Panc1 (cell line): ENCODE measurements at regions not wholly inside any gene's neighbourhood (a gene's known extent, or its start where the extent isn't known, plus 50 kb on each side); places are given as distances from the start of the nearest gene placed in this dataset.

Experiments used
- ATAC-seq: fragments of 200-7000 bp; cut with Tn5 transposase; 2 replicates; pipeline ENCODE4 v1.9.1; 2020; ENCODE audit warnings: mild to moderate bottlenecking, moderate library complexity
- BruUV-seq: library from RNA; stranded (reverse); fragments of 400-500 nt; replicated peaks from 2 replicates; lab custom pipeline; 2021; lab: Mats Ljungman, UMichigan
- CTCF ChIA-PET: fragments of 300-600 bp; sonication (Branson Sonifier 250); formaldehyde crosslinking; loops from one replicate; lab custom pipeline; 2022; ENCODE audit warnings: antibody characterized with exemption; lab: Charles Lee
- POLR2A ChIA-PET: fragments of 300-600 bp; sonication (Branson Sonifier 250); formaldehyde crosslinking; loops from one replicate; lab custom pipeline; 2022; ENCODE audit warnings: antibody characterized with exemption; lab: Charles Lee
- DNase-seq: peaks from one replicate; pipeline ENCODE4 v3.0.0-alpha.2; 2010; ENCODE audit warnings: low read depth, low spot score
- H3K27ac ChIP-seq: 2 replicates; pipeline ENCODE4 v1.5.1; 2011; ENCODE audit warnings: mild to moderate bottlenecking, low read length, inconsistent platforms
- H3K27me3 ChIP-seq: fragments of 200-500 bp; sonication (Bioruptor generic); 2 replicates; pipeline ENCODE4 v1.6.0; 2014; ENCODE audit warnings: low read length, inconsistent platforms; ENCODE audit not compliant: control insufficient read depth, insufficient read depth
- H3K36me3 ChIP-seq: fragments of 200-500 bp; sonication (Bioruptor generic); 2 replicates; pipeline ENCODE4 v1.5.1; 2014; ENCODE audit warnings: inconsistent platforms, mild to moderate bottlenecking, low read length, moderate library complexity; ENCODE audit not compliant: control insufficient read depth, insufficient read depth
- H3K4me1 ChIP-seq: 2 replicates; pipeline ENCODE4 v1.5.1; 2011; ENCODE audit warnings: inconsistent platforms, mild to moderate bottlenecking, low read length, moderate library complexity; ENCODE audit not compliant: control insufficient read depth, insufficient read depth
- H3K4me3 ChIP-seq, 2 experiments: 2 replicates each; pipeline ENCODE4 v1.5.1; 2011 to 2012; ENCODE audit warnings: low read depth in 2 of 2, low read length in 2 of 2, mild to moderate bottlenecking in 2 of 2, inconsistent platforms in 1 of 2, moderate library complexity in 1 of 2
- H3K9me3 ChIP-seq: fragments of 200-500 bp; sonication (Bioruptor generic); 2 replicates; pipeline ENCODE4 v1.5.1; 2014; ENCODE audit warnings: low read depth, mild to moderate bottlenecking, inconsistent platforms, low read length, moderate library complexity; ENCODE audit not compliant: control insufficient read depth, insufficient read depth
- CTCF ChIP-seq: fragments of 450-650 bp; IDR thresholded peaks from 2 replicates; pipeline ENCODE4 v1.5.1; 2017; ENCODE audit warnings: mild to moderate bottlenecking
- POLR2AphosphoS5 ChIP-seq: IDR thresholded peaks from 2 replicates; pipeline ENCODE4 v1.6.1; 2012; ENCODE audit warnings: mild to moderate bottlenecking, low read depth, low read length, moderate library complexity
- SIN3A ChIP-seq: IDR thresholded peaks from 2 replicates; pipeline ENCODE4 v1.6.1; 2012; ENCODE audit warnings: low read depth, mild to moderate bottlenecking, low read length, moderate library complexity, borderline replicate concordance; ENCODE audit not compliant: insufficient read depth
- TCF7L2 ChIP-seq: IDR thresholded peaks from 2 replicates; pipeline ENCODE4 v1.6.1; 2011; ENCODE audit warnings: mild to moderate bottlenecking, low read depth, low read length, inconsistent platforms
- in situ Hi-C: cut with HindIII; loops from 2 replicates; pipeline ENCODE4 v1.10.0; 2016; ENCODE audit warnings: low sequenced_read_pairs, low pct_unique_long_range_greater_than_20kb
- intact Hi-C: fragments of 100-400 bp; cut with micrococcal nuclease; formaldehyde crosslinking; loops from one replicate; pipeline ENCODE4 v1.10.0; 2022; ENCODE audit not compliant: unreplicated experiment
- TF ChIP-seq, protein P1 (sequence below), 2 experiments: IDR thresholded peaks; 2 replicates each; pipeline ENCODE4 v1.6.1; 2011 to 2012; ENCODE audit warnings: low read depth in 2 of 2, control low read depth in 1 of 2, low read length in 1 of 2, mild to moderate bottlenecking in 1 of 2, moderate library complexity in 1 of 2; ENCODE audit not compliant: insufficient read depth in 1 of 2

DNA sequence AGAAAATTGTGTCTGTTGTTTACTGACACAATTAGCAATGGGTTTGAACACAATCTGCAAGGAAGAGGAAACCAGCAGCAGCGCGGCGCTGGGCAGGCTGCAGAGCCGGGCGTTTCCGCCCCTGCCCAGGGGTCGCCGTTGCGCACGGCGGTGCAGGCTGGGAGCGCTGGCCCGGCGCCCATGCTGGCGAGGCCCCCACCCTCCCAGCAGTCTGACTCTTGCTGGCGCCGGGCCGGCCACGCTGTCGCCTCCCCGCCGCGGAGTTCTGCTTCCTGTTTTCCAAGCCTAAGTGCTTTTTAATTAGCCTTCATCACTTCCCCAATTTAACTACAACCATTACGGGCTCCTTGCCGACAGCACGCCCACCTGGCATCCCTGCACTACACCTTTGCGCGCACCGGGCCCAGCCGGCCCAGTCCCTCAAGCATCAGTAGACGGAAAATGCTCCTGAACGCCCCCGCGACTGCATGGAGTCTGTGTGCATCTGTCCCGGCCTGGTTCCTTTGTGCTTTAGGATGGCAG is 212.1 kb downstream of the GXYLT1 start:
- DNase-seq (no peak), ATAC-seq (peak; percentile 71)
- Histone ChIP-seq H3K4me1 (no peaks in the 10 kb centered on the region), H3K9me3 (no peaks in the 10 kb centered on the region), H3K27me3 (no peaks in the 10 kb centered on the region), H3K27ac (no peak overlapping the region), H3K36me3 (no peaks in the 10 kb centered on the region), H3K4me3 (peak overlapping the region; percentile 35 to 42)
- intact Hi-C loops (no loop called here), in situ Hi-C loops (no loop called here)
- TF ChIP-seq SIN3A, result no peak
- TF ChIP-seq, protein P1, sequence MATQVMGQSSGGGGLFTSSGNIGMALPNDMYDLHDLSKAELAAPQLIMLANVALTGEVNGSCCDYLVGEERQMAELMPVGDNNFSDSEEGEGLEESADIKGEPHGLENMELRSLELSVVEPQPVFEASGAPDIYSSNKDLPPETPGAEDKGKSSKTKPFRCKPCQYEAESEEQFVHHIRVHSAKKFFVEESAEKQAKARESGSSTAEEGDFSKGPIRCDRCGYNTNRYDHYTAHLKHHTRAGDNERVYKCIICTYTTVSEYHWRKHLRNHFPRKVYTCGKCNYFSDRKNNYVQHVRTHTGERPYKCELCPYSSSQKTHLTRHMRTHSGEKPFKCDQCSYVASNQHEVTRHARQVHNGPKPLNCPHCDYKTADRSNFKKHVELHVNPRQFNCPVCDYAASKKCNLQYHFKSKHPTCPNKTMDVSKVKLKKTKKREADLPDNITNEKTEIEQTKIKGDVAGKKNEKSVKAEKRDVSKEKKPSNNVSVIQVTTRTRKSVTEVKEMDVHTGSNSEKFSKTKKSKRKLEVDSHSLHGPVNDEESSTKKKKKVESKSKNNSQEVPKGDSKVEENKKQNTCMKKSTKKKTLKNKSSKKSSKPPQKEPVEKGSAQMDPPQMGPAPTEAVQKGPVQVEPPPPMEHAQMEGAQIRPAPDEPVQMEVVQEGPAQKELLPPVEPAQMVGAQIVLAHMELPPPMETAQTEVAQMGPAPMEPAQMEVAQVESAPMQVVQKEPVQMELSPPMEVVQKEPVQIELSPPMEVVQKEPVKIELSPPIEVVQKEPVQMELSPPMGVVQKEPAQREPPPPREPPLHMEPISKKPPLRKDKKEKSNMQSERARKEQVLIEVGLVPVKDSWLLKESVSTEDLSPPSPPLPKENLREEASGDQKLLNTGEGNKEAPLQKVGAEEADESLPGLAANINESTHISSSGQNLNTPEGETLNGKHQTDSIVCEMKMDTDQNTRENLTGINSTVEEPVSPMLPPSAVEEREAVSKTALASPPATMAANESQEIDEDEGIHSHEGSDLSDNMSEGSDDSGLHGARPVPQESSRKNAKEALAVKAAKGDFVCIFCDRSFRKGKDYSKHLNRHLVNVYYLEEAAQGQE (IDR thresholded peaks at IDR 0.05; ENCODE audit: insufficient read depth in 1 of 2, low read depth in 2 of 2, low read length in 1 of 2), result no peak
- no peak for TF ChIP-seq CTCF
- no peak for TF ChIP-seq TCF7L2
- no peak for TF ChIP-seq POLR2AphosphoS5
- CTCF ChIA-PET, result interaction anchor here (0.7 kb wide), 1 partner anchor 285 kb away, joined by 4 read pairs; no protein-coding TSS in a partner anchor
- no TSS peak for BruUV-seq
- POLR2A ChIA-PET, result no interaction called here

DNA sequence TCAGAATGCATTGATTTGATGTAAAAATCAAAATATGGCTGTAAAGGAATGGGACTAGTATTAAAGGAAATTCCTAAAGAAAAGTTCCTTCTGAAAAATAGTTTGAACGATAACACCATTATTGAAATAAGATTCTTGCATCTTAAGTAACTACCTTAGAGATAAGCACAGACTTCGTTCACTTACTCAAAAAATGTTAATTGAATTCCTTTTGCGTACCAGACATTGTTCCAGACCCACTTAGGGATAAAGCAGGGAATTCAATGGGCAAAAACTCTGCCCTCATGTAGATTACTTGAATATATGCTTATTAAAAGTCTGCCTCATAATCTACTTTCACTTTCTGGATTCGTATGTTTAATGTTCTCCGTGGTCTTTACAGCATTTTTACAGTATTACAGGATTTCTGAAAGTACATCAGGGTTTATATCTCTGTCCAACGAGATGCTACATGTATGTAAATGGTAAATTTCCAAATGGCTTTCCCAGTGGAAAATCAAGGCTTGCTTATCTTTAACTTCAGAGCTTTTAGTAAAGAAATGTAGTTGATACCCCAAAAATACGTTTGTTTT is 213.7 kb downstream of the GXYLT1 start:
- Histone ChIP-seq H3K27me3 (no peaks in the 10 kb centered on the region), H3K4me3 (0 out of 4 replicates have a peak overlapping the region, but pooled peaks of 1 of the 2 experiments have one; percentile 15), H3K27ac (no peak overlapping the region), H3K36me3 (no peaks in the 10 kb centered on the region), H3K4me1 (no peaks in the 10 kb centered on the region), H3K9me3 (no peaks in the 10 kb centered on the region)
- intact Hi-C loops (no loop called here), in situ Hi-C loops (no loop called here)
- no peak for TF ChIP-seq POLR2AphosphoS5
- TF ChIP-seq TCF7L2, result no peak
- TF ChIP-seq, protein P1 (IDR thresholded peaks at IDR 0.05; ENCODE audit: insufficient read depth in 1 of 2, low read depth in 2 of 2, low read length in 1 of 2), result no peak
- TF ChIP-seq CTCF, result no peak
- TF ChIP-seq SIN3A, result no peak
- CTCF ChIA-PET, result no interaction called here
- DNase-seq (no peak), ATAC-seq (no peak)
- no TSS peak for BruUV-seq
- POLR2A ChIA-PET, result no interaction called here
